22Rv1 (cell line): ENCODE measurements at regions not wholly inside any gene's neighbourhood (a gene's known extent, or its start where the extent isn't known, plus 50 kb on each side); places are given as distances from the start of the nearest gene placed in this dataset.

Source experiments
- H3K27ac ChIP-seq: fragments of 450-650 bp; 2 replicates; pipeline ENCODE4 v1.5.1; 2017
- CTCF ChIP-seq: fragments of 450-650 bp; IDR thresholded peaks from 2 replicates; pipeline ENCODE4 v1.5.1; 2017; ENCODE audit warnings: mild to moderate bottlenecking
- ZFX ChIP-seq: fragments of 450-650 bp; IDR thresholded peaks from 2 replicates; pipeline ENCODE4 v1.6.1; 2017; ENCODE audit warnings: antibody characterized with exemption, borderline replicate concordance

GRCh38 chr1:185427264-185427663, 110.2 kb upstream of the IVNS1ABP start:
- TF ChIP-seq CTCF (no peak), ZFX (no peak)
- no peak overlapping the region for H3K27ac ChIP-seq

- no peak for TF ChIP-seq CTCF
- TF ChIP-seq ZFX, result no peak
These were observed 109.8 kb upstream of the IVNS1ABP start for GRCh38 chr1:185426848-185427247.

GRCh38 chr1:185425163-185425562, 108.1 kb upstream of the IVNS1ABP start:
- no peak for TF ChIP-seq ZFX
- TF ChIP-seq CTCF, result no peak
- H3K27ac ChIP-seq, result no peak overlapping the region

More at GRCh38 chr1:185426848-185427247, 109.8 kb upstream of the IVNS1ABP start:
- H3K27ac ChIP-seq, result no peak overlapping the region

GRCh38 chr1:185421485-185422107, 104.6 kb upstream of the IVNS1ABP start:
- H3K27ac ChIP-seq, result no peak overlapping the region
- no peak for TF ChIP-seq ZFX
- TF ChIP-seq CTCF, result no peak

- H3K27ac ChIP-seq, result no peak overlapping the region
- no peak for TF ChIP-seq CTCF
- TF ChIP-seq ZFX, result no peak
These were observed 103.6 kb upstream of the IVNS1ABP start for GRCh38 chr1:185420588-185421081.

- no peak overlapping the region for H3K27ac ChIP-seq
- TF ChIP-seq CTCF (no peak), ZFX (no peak)
These were observed 102.7 kb upstream of the IVNS1ABP start for GRCh38 chr1:185419718-185420117.

GRCh38 chr1:185418472-185418871, 101.4 kb upstream of the IVNS1ABP start:
- TF ChIP-seq CTCF (no peak), ZFX (no peak)
- H3K27ac ChIP-seq, result no peak overlapping the region
